PC-3 (cell line): ENCODE measurements at regions not wholly inside any gene's neighbourhood (a gene's known extent, or its start where the extent isn't known, plus 50 kb on each side); places are given as distances from the start of the nearest gene placed in this dataset.

Source experiments
- CTCF ChIP-seq: fragments of 300-600 bp; sonication (generic); conservative IDR thresholded peaks from 2 replicates; pipeline ENCODE4 v1.5.1; 2017; ENCODE audit warnings: antibody characterized with exemption, low read depth, mild to moderate bottlenecking, low read length
- EZH2 ChIP-seq: fragments of 300-600 bp; sonication (generic); IDR thresholded peaks from one replicate; pipeline ENCODE4 v1.6.1; 2017; ENCODE audit warnings: antibody characterized with exemption, mild to moderate bottlenecking, low read length; ENCODE audit not compliant: unreplicated experiment
- EZH2phosphoT487 ChIP-seq: fragments of 300-600 bp; sonication (generic); IDR thresholded peaks from 2 replicates; pipeline ENCODE4 v1.6.1; 2018; ENCODE audit warnings: mild to moderate bottlenecking, antibody characterized with exemption, low read length, borderline replicate concordance

- TF ChIP-seq CTCF (no peak), EZH2 (no peak), EZH2phosphoT487 (no peak)
Observed at GRCh38 chr10:113340282-113340681, 212.6 kb upstream of the HABP2 start.
